HG02759 (cell line): ENCODE measurements at regions not wholly inside any gene's neighbourhood (a gene's known extent, or its start where the extent isn't known, plus 50 kb on each side); places are given as distances from the start of the nearest gene placed in this dataset.

Experiments
- ATAC-seq: cut with Tn5 transposase; IDR thresholded peaks from one replicate; pipeline ENCODE4 v1.9.1; 2021; ENCODE audit warnings: mild to moderate bottlenecking, moderate library complexity; ENCODE audit not compliant: unreplicated experiment

DNA sequence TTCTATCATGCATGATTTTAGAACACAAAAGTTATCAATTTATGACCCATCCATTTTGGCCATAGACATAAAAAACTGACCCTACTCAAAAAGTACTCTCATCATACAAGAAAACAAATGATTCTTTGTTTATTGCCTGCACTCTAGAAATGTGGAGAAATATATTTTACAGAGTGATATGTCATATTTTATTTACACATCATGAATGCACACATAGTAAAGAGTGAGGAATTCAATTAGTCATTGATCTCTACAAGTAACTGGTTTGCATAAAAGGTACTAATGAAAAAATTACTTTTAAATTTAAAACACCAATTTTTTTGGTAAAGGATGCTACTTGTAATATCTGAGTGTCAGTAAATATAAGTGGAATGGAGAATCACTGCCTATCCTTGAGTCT is 242.5 kb upstream of the FAT4 start:
- no peak for ATAC-seq

DNA sequence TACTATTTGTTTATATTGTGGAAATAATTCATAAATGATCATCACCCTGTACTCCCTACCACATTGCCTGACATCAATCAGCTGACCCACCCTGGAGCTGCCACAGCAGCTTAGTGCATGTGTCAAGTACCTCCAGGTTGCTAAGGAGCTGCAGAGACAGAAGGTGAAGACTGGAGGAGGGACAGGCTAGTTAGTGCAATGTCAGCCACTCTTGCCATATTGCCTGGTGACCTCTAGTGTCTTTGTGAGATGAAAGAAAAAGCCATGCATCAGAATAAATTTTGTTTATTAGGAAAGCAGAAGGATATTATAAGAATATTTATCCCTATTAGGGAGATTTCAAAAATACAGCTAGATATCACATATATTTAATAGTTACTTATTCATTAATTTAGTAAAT is 243.9 kb upstream of the FAT4 start:
- no peak for ATAC-seq

DNA sequence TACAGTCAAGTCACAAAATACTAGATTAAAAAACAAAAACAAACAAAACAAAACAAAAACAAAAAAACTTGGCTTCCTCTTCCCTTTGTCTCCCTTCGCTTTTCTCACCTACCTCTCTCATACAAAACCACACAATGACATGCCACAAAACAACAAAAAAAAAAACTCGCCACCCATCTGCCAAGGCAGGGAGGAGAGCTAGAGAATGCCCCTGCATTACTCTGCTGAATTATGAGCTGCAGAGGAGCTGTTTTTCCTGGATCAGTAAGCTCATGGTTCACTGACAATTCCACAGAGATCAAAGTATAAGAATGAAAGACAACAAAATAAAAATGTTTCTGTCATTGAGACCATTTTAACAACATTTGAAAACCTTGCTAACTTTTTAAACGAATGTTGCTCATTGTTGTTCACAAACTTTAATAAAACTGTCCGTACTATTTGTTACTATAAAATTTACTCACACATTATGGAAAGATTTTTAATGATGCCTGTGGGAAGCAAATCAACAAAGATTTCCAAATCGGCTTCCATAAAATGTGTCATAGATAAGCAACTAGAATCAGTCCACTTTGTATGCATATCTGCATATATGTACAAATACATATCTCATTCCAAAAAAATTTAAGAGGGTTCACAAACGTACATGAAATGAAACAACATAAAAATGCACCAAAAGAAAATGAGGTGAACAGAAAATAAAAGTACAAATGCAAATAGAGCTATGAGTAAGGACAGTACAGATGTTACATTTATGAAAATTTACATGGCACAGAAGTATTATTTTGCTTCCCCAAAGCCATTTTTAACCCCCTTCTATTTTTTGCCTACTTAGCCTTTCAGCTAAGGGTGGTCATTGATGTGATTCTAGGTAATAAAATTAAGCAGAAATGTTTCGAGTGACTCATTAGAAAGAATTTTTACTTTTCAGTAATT is 252.4 kb upstream of the FAT4 start:
- ATAC-seq, result no peak

DNA sequence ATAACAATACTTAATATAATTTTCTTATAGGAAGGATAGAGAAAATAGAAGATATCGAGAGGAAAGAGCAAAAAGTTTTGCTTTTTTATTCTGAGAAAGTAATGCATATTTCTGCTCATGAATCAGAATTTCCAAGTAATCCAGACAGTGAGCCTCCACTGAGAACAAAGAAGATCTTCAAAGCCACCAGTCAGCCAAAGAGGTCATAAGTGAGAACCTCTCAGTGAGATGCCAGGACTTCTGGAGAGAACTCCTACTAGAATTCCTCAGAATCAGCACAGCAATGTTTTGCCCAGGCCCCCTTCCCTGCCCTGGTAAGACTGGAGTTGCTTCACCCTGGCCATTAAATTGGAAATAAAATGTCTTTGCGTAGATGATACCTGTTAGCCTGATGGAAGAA is 254.4 kb upstream of the FAT4 start:
- ATAC-seq, result no peak

DNA sequence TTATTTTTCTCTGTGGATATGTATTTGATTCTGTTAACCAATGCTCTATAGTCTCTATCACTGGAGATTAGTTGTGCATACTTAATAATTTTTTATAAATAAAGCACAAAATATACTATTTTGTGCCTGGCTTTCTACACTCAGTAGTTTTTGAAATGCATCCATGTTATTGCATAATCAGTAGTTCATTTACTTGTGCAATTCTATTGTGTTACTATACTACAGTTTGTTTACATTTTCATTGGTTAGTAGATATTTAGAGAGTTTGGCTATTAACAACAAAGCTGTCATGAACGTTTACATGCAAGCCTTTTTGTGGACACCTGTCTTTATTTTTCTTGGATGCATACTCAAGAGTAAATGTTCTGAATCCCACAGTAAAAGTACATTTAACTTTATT is 265.0 kb upstream of the FAT4 start:
- ATAC-seq, result no peak

DNA sequence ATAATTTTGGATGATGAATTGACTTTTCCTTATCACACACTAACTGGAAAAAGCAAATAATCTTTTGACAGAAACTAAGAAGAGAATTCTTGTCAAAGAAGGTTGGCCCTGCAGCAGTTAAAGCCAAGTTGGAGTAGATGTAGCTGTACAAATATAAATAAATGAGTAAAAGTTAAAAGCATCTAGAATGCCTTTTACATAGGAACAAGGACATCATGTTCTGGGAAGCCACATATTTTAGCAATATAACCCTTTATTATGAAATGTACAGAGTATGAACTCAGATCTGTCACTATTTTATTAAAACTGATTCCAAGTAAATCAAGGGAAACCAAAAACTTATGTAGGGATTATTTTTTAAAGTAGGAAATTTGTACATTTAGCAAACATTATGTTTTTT is 269.4 kb upstream of the FAT4 start:
- ATAC-seq, result no peak

DNA sequence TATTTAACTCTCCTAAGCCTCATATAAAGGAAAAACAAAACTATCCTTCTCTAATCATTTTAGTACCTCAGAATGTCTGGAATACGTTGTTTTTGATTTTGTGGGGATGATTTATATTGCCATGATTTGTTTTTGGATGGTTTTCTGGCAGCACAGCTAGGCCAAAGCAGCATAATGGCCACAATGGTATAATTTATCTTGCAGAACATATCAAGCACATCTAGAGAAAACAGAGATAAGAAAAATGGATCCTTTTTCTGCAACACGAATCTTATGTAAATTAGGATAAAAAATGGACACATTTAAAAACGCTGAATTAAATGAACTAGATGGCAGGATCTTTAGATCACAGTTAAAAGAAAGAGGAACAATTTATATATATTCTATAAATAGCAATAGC is 269.9 kb upstream of the FAT4 start:
- no peak for ATAC-seq

DNA sequence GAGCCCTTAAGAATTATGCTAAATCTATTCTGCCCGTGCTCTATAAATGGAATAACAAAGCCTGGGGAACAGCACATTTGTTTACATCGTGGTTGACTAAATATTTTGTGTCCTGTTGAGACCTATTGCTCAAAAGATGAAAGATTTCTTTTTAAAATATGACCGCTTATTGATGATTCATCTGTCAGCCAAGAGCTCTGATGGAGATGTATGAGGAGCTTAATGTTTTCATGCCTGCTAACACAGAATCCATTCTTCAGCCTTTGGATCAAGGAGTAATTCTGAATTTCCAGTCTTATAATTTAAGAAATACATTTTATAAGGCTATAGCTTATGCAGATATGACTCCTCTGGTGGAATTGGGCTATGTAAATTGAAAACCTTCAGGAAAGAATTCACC is 271.3 kb upstream of the FAT4 start:
- ATAC-seq, result no peak

DNA sequence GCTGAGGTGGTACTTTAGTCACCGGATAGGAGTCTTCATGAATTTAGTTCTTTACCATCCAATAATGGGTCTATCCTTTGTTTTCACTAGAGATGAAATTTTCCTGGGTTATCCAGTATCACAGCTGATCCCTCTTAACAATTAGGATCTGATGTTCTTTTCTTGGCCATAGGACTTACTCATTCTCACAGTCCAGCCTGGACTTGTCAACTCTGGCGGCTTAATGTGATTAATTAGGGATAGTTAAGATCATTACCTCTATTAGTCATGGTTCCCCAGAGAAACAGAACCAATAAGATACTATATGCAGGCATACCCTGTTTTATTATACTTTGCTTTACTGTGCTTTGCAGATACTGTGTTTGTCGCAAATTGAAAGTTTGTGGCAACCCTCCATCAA is 272.7 kb upstream of the FAT4 start:
- ATAC-seq, result no peak

DNA sequence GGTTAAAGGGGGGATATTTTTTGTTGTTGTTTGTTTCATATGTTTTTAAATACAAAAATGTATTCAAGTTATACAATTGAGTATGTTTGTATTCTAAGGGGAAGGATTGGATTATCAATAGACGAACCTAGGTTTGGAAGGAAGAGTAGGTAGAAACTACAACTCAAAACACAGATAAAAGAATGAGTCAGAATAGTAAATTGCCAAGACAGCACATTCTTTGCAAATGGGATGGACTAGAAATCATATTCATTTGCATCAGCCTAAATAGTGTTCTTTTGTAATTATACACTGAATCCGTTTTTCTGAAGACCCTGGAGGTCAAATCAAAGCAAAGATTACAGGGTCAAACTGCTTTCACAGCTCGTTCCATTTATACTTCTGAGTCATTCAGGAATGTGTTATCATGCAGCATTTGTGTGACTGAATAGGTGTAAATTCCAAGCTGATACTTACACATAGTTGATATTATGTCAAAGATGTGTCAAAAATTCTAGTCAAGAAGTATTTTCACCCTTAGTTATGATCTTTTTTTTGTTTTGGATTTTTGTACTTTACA is 273.3 kb upstream of the FAT4 start:
- ATAC-seq, result no peak

DNA sequence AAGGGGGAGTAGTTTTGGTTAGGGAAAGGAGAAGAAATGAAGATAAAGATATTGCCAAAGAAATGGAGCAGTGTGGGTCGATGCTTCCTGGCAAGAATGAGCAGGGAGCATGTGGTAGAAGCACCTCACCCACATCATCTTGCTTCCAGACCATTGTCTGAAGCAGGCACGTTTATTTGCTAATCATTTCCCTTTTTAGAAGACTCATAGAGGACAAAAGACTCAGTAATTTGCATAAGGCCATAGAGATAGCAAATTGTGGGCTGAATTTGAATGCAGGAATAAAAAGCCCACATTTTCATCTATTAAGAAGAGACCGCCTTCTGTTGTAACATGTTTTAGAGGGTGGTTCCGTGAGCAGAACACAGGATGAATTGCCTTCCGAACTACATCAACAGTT is 275.2 kb upstream of the FAT4 start:
- no peak for ATAC-seq

DNA sequence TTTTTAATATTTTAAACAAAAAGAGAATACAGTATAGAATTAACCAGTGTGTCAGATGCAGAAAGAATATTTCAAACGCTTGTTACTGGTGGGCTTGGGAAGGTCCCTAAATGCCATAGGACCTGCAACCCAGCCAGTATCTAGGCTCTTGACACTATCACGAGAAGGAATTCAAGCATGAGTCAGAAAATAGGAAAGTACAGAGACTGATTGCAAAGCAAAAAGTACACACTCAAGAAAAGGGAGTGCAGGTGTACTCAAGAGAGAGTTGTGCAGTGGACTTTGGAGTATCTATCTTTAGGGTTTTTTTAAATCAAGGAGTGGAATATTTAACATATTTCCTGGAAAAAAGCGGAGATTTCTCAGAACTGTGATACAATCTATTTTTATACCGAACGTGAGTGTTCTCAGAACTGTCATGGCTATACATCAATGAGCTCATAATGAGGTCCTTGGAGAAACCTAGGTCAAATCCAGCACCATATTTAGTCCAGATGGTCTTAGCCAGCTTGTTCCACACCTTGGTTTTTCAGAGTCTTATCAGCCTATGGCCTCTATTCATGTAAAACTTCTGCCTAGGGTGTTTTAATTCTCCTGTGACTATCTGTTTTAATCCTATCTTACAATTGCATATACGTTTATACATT is 291.8 kb upstream of the FAT4 start:
- no peak for ATAC-seq

DNA sequence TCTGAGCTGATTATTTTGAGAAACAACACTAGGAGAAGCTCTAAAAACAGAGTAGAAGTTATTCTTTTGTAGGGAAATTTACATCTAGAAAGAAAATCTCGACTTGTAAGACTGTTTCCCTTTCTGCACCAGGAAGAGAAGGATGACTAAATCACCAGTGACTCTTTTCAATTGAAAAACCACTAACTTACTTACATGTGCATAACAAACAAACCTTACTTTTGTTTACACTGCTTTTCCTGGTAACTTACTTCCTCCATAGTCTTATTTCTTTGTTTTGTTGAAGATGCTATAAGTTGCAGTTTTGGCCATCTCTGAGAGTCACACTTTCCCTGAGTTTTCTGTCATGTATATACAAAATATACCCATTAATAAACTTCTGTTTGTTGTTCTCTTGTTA is 293.6 kb upstream of the FAT4 start:
- no peak for ATAC-seq

DNA sequence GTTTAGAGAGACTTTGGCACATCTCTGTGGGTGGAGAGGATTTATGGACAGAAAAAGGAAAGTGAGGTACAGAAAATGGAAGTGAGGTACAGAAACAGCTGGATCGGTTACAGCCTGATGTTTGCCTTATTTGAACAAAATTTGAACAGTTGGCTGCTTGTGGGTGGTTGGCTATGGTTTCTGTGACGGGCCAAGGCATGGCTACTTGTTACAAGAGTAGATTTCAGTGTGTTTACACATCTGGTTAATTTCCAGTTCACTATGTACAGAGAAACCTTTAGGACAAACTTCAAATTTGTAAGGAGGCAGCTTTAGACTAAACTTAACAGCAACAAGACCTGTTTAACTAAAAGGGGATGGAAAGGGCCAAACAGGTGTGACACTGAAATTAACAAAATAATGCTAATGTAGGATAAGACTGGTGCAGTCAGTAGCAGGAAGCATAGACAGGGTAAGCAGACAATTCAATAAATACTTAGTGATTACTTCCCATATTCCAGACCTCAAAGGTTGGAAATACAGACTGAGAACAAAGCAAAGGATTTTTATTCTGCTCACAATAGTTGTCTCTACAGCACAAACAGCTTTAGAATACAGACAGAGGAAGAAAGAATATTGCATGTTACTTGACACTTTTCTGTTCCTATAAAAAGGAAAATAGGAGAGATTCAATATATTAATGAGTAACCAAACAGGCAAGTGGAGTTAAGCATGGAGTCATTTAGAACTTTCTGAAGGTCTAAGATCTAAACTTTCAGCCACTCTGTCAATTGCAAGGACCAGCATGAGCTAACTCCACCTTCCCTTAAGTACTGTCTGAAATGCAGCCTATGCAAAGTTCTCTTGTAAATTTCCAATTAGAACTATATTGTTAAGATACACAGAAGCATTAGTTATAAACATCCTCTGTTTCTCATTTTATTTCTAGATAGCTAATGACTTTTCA is 294.4 kb upstream of the FAT4 start:
- ATAC-seq, result no peak

DNA sequence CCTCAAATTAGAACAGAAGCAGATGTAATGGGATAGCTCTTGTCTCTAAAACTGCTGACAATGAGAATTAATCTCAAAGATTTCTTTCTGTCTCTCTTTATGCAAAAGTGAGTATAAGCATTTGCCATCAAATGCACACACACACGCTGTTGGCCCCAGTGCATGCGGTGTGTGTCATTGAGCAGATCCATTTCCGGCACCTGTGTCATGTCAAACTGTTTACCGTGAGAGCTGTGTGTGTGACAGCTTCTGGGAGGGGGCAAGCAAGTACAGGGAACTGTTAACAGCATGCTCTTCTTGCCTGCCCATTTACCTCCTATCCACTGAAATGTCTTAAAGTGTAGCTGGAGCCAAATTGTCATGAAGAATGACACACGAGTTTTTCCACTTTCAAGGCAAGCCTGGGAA is 297.9 kb upstream of the FAT4 start:
- ATAC-seq, result no peak

DNA sequence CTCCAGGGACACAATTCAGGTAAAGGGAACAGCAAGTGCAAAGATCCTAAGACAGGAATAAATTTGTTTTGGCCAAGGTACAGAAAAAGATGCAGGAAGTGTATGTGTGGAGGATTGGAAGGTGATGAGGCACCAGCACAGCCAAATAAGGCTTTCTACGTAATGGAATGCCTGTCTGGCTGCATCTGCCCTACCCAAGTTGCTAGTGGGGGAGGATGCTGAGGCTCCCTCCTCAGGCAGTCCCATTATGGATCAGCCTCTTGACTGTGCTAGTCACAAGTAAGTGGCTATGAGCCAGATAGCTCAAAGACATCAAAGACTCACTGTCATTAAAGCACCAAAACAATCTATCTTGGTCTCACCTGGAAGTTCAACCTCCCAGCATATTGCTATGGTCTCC is 300.9 kb upstream of the FAT4 start:
- ATAC-seq, result no peak

DNA sequence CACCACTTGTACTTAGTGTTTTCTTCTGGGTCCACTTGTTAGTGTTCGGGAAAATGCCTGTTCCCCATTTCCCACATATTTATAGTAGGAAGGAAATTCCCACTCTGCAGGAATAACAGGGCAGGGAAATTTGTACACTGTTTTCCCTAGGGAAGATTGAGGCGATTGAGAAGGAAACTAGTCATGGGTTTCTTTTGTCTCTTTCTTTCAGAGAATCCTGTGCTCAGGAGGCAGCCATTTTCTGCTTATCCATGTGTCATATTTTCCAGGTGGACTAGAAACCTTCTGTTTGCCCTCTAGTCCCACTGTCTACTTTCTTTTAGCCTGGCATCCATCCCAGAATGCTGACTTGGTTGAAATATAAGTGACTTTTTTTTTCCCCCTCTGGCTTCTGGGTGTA is 299.1 kb upstream of the ANKRD50 start:
- ATAC-seq, result no peak

DNA sequence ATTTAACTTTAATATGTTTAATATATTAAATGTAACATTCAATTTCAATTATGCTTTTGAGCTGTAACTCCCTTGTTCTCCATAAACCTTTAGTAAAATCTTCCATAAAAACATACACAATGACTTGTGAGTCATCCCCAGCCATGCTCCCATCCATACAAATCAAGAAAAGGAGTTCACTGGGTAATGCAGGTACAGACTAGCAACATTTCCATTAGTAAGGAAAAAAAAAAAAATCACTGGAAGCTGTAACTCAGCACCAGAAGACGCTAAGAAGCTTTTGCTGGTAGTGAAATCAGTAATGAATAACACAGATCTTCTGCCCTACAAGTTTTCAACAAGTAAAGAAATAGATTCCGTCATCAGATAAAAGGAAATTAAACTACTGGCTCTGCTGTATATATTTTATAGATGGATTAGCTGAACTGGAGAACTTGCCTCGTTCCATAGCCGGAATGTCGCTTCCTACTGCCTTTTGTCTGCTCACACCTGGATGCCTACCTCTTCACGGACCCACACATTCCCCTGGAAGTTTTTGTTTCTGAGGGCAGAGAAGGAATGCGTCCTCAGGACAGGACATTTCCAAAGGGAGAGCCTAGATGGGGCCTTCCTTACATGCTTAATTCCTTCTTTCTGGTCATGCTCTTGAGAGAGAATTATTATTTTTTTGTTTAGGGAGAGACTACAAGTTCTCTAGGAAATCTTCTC is 298.4 kb upstream of the ANKRD50 start:
- ATAC-seq, result no peak

DNA sequence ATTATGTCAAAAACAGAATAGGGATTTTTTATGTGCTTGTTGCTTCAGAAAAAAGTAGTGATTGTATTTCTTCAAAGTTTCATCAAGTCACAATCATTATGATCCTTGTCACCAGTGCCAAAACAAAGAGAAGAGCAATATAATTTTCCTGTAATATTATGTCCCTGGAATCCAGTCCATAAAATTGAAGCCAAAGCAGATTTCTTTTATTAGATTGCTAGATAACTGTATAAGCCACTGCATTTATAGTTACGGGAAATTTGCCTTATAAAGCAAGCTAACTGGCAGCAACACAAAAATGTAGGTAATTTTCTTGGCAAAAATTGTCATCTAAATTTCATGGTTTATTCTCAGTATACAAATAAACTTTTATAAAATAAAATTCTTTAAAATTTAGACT is 296.1 kb upstream of the ANKRD50 start:
- no peak for ATAC-seq

DNA sequence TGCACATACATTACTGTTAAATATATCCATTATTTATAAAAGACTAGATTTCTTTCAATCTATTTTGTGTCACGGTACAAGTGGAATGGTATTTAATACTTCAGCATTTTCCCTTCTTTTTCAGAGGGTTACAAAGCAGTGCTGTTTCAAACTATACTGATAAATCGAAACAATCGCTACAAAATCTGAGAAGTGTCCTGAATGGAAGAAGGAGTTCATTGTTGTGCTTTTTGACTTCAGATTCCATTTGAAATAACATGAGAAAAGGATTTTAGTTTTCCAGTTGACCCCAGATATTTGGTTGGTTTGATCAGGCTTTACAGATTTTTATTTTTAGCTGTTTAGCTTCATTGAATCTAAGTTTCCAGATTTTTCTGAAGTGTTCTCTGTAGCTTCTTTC is 292.1 kb upstream of the ANKRD50 start:
- no peak for ATAC-seq

DNA sequence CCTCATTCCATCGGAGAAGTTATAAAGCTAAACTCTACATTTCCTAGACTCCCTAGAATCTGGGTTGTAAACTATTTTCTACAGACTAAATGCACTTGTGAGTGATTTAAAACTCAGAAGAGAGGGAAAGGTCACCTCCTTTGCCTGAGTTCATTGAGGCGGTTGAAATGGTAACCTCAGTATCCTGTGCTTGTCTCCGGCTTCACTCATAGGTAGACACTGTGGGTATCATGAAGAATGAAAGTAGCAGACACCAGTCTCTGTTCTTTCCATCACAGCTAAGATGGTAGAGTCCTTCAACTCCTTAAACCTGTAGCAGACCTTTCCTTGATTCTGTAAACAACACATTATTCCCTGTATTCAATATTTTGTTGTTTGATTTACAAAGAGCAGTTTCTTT is 291.3 kb upstream of the ANKRD50 start:
- no peak for ATAC-seq
